ENCODE measurements at regions not wholly inside any gene's neighbourhood (a gene's known extent, or its start where the extent isn't known, plus 50 kb on each side); places are given as distances from the start of the nearest gene placed in this dataset.

- H3K4me3 ChIP-seq (ENCODE audit: low read depth, low read length) = no peak overlapping the region
- DNase-seq (ENCODE audit: low read depth) = no peak
- no peak for TF ChIP-seq CTCF (IDR thresholded peaks at IDR 0.05; ENCODE audit: insufficient read depth, low read depth, low read length)
Measured at GRCh38 chr4:125084608-125085007, 230.1 kb upstream of the FAT4 start.

GRCh38 chr4:125082729-125083417 is 231.9 kb upstream of the FAT4 start:
- no peak for DNase-seq (ENCODE audit: low read depth)
- no peak for TF ChIP-seq CTCF (IDR thresholded peaks at IDR 0.05; ENCODE audit: insufficient read depth, low read depth, low read length)
- H3K4me3 ChIP-seq (ENCODE audit: low read depth, low read length) = no peak overlapping the region

- no peak for DNase-seq (ENCODE audit: low read depth)
- no peak overlapping the region for H3K4me3 ChIP-seq (ENCODE audit: low read depth, low read length)
- TF ChIP-seq CTCF (IDR thresholded peaks at IDR 0.05; ENCODE audit: insufficient read depth, low read depth, low read length) = no peak
Measured at GRCh38 chr4:125072269-125072668, 242.5 kb upstream of the FAT4 start.

GRCh38 chr4:125070861-125071260 is 243.9 kb upstream of the FAT4 start:
- TF ChIP-seq CTCF (IDR thresholded peaks at IDR 0.05; ENCODE audit: insufficient read depth, low read depth, low read length) = no peak
- DNase-seq (ENCODE audit: low read depth) = no peak
- H3K4me3 ChIP-seq (ENCODE audit: low read depth, low read length) = no peak overlapping the region

GRCh38 chr4:125062115-125063050 is 252.4 kb upstream of the FAT4 start:
- TF ChIP-seq CTCF (IDR thresholded peaks at IDR 0.05; ENCODE audit: insufficient read depth, low read depth, low read length) = no peak
- DNase-seq (ENCODE audit: low read depth) = peak; percentile 69
- H3K4me3 ChIP-seq (ENCODE audit: low read depth, low read length) = no peak overlapping the region

GRCh38 chr4:125060376-125060775 is 254.4 kb upstream of the FAT4 start:
- no peak overlapping the region for H3K4me3 ChIP-seq (ENCODE audit: low read depth, low read length)
- DNase-seq (ENCODE audit: low read depth) = no peak
- no peak for TF ChIP-seq CTCF (IDR thresholded peaks at IDR 0.05; ENCODE audit: insufficient read depth, low read depth, low read length)

Measured in fibroblast of villous mesenchyme (primary cell).